BJ (cell line): ENCODE measurements at regions not wholly inside any gene's neighbourhood (a gene's known extent, or its start where the extent isn't known, plus 50 kb on each side); places are given as distances from the start of the nearest gene placed in this dataset.

Experiments
- CTCF ChIA-PET: fragments of 350-600 bp; formaldehyde crosslinking; extraction: SDS; loops from one replicate; lab custom pipeline; 2021; ENCODE audit warnings: antibody characterized with exemption, inconsistent platforms; lab: Yijun Ruan, JAX
- POLR2A ChIA-PET: fragments of 300-600 bp; sonication (Branson Sonifier 250); formaldehyde crosslinking; extraction: SDS; loops from one replicate; lab custom pipeline; 2021; ENCODE audit warnings: antibody characterized with exemption; lab: Charles Lee
- DNase-seq: peaks from one replicate; pipeline ENCODE4 v3.0.0-alpha.2; 2011; ENCODE audit warnings: low read depth
- H3K27me3 ChIP-seq: 2 replicates; pipeline ENCODE4 v1.6.0; 2011; ENCODE audit warnings: low read length; ENCODE audit not compliant: control insufficient read depth, insufficient read depth
- H3K36me3 ChIP-seq: 2 replicates; pipeline ENCODE4 v1.5.1; 2011; ENCODE audit warnings: low read length; ENCODE audit not compliant: control insufficient read depth, insufficient read depth
- H3K4me3 ChIP-seq: 2 replicates; pipeline ENCODE4 v1.5.1; 2011; ENCODE audit warnings: low read depth, mild to moderate bottlenecking, control low read depth, low read length
- TF ChIP-seq, protein P1 (sequence below): IDR thresholded peaks from 2 replicates; pipeline ENCODE4 v1.5.1; 2011; ENCODE audit warnings: low read depth, mild to moderate bottlenecking, control low read depth, inconsistent platforms, low read length, moderate library complexity; ENCODE audit not compliant: insufficient read depth

GRCh38 chr4:159476886-159477285 is 374.0 kb downstream of the RAPGEF2 start:
- ChIA-PET POLR2A (no interaction called here), CTCF (interaction anchor here (3.3 kb wide), 1 partner anchor 10 kb away, joined by 13 read pairs; no protein-coding TSS in a partner anchor)
- H3K4me3 ChIP-seq, result no peak overlapping the region
- no peaks in the 10 kb centered on the region for H3K27me3 ChIP-seq
- DNase-seq, result no peak
- H3K36me3 ChIP-seq, result no peaks in the 10 kb centered on the region
- TF ChIP-seq, protein P1, sequence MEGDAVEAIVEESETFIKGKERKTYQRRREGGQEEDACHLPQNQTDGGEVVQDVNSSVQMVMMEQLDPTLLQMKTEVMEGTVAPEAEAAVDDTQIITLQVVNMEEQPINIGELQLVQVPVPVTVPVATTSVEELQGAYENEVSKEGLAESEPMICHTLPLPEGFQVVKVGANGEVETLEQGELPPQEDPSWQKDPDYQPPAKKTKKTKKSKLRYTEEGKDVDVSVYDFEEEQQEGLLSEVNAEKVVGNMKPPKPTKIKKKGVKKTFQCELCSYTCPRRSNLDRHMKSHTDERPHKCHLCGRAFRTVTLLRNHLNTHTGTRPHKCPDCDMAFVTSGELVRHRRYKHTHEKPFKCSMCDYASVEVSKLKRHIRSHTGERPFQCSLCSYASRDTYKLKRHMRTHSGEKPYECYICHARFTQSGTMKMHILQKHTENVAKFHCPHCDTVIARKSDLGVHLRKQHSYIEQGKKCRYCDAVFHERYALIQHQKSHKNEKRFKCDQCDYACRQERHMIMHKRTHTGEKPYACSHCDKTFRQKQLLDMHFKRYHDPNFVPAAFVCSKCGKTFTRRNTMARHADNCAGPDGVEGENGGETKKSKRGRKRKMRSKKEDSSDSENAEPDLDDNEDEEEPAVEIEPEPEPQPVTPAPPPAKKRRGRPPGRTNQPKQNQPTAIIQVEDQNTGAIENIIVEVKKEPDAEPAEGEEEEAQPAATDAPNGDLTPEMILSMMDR, result no peak

- TF ChIP-seq, protein P1, result no peak
- ChIA-PET POLR2A (no interaction called here), CTCF (no interaction called here)
- Histone ChIP-seq H3K27me3 (no peaks in the 10 kb centered on the region), H3K36me3 (no peaks in the 10 kb centered on the region), H3K4me3 (no peak overlapping the region)
- DNase-seq, result no peak
Measured at GRCh38 chr4:159480826-159481225, 377.9 kb downstream of the RAPGEF2 start.

GRCh38 chr4:159481936-159482335 is 379.1 kb downstream of the RAPGEF2 start:
- CTCF ChIA-PET, result no interaction called here
- Histone ChIP-seq H3K4me3 (no peak overlapping the region), H3K36me3 (no peaks in the 10 kb centered on the region), H3K27me3 (no peaks in the 10 kb centered on the region)
- no peak for DNase-seq
- TF ChIP-seq, protein P1, result no peak
- POLR2A ChIA-PET, result no interaction called here

GRCh38 chr4:159483110-159483781 is 380.4 kb downstream of the RAPGEF2 start:
- TF ChIP-seq, protein P1, result no peak
- H3K27me3 ChIP-seq, result peaks cover 3% of the 10 kb centered on the region; the same call in 1 of the 2 replicates
- no peak overlapping the region for H3K4me3 ChIP-seq
- CTCF ChIA-PET, result no interaction called here
- no peaks in the 10 kb centered on the region for H3K36me3 ChIP-seq
- POLR2A ChIA-PET, result no interaction called here
- DNase-seq, result no peak

- Histone ChIP-seq H3K36me3 (no peaks in the 10 kb centered on the region), H3K4me3 (no peak overlapping the region), H3K27me3 (peaks cover 3% of the 10 kb centered on the region; the same call in 1 of the 2 replicates)
- ChIA-PET CTCF (interaction anchor here (1.4 kb wide), 2 partner anchors 11 to 12 kb away, joined by 4 read pairs; no protein-coding TSS in a partner anchor), POLR2A (no interaction called here)
- DNase-seq, result no peak
- TF ChIP-seq, protein P1, result no peak
Measured at GRCh38 chr4:159483782-159484741, 381.2 kb downstream of the RAPGEF2 start.
